M059J (cell line): ENCODE measurements at regions not wholly inside any gene's neighbourhood (a gene's known extent, or its start where the extent isn't known, plus 50 kb on each side); places are given as distances from the start of the nearest gene placed in this dataset.

Experiments used
- DNase-seq: peaks from one replicate; pipeline ENCODE4 v3.0.0-alpha.2; 2012; ENCODE audit warnings: low read depth

DNA sequence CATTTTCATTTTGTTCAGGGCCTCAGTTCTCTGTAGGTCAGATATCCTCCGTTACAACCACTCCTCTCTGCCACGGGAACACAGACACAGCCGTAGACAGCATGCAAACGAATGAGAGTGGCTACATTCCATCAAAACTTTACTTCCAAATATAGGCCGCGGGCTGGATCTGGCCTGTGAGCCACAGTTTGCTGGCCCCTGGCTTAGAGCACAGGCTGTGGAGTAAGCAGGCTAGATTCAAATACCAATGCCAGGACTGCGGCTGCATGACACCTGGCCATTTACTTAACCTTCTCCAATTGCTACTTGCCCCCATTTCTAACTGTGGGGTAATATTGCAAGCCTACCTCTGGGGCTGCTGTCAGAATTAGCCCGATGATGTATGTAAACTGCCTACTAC lies 325.8 kb upstream of the POU3F3 start:
- no peak for DNase-seq

DNA sequence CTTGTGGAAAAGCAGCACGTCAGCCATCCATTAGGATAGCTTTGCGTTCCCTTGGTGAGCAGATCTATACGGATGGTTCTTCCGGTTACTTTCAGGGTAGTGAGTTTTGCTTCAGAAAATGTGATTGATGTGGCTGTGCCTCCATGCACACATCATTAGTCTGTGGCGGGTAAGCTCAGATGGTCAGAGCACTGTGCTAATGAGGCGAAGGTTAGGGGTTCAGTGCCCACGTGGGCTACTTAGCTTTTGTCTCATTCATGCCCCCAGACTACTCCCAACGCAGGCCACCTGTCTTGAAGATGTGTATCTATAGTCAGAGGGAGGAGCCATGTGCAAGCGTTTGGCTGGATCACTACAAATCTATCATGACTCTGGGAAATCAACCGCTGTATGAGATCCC lies 322.8 kb upstream of the POU3F3 start:
- DNase-seq, result no peak

DNA sequence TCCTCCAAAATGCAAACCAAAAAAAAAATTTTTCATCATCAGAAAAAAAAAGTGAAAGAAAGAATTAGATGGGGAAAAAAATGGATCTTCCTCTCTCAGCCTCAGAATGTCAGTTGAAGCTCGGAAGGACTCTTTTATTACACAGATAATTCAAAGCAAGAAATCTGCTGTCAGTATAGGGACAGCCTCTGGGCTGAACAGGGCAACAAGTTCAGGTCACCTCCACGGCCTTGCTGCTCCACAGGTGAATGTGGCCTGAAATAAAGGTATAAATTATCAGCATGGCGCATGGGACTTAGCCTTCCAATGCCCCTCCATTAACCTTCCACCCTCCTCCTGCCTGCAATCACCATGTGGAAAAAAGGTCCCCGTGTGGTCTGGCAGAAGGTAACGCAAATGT lies 316.8 kb upstream of the POU3F3 start:
- DNase-seq, result no peak

DNA sequence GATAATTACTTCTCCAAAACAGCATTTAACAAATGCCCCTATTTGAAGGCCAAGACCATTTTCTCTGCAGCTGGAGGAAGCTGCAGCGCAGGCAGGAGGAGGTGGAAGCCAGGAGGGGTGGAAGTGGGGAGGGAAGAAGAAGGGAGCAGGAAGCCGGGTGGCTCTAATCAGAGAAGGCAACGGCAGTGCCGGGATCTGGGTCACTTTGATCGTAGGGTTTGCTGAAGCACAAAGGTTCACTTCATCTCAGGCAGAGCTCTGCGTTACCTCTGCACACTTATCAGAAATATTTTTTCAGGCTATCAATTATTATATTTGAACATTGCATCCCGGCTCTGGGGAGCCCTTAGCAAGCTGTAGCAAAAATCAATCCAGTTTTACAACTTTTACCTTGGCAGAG lies 315.8 kb upstream of the POU3F3 start:
- DNase-seq, result no peak

DNA sequence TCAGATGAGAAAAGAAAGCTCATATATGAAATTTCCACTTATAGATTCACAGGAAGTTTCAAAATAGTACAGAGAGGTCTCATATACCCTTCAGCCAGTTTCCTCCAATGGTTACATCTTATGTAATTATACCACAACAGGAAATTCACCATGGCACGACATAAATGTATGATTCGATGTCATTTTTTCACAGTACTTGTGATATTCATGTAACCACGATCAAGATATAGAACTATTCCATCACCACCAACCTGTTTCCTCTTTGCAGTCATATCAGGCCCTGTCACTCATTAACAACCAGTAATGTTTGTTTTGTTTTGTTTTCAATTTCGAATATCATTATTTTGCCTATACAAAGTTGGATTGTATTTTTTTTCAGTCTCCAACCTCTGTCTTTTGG lies 314.3 kb upstream of the POU3F3 start:
- DNase-seq, result no peak

DNA sequence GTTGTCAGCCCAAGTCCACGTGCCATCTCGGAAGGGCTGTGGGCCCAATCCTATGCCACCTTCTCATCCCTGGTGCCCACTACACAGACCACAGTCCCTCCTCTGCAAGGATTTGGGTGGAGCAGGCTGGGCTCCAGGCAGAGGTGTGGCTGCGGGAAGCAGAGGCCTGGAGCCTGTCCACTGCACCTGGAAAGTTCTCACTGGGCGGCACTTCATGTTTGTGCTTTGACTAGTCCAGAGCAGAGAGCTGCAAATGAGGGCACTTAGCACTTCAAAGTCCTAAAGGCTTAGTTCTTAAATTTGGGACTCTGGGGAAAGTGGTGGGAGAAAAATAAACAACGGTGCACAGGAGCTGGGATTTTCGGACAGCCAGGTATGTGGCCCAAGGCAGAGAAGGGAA lies 308.9 kb upstream of the POU3F3 start:
- DNase-seq, result no peak

DNA sequence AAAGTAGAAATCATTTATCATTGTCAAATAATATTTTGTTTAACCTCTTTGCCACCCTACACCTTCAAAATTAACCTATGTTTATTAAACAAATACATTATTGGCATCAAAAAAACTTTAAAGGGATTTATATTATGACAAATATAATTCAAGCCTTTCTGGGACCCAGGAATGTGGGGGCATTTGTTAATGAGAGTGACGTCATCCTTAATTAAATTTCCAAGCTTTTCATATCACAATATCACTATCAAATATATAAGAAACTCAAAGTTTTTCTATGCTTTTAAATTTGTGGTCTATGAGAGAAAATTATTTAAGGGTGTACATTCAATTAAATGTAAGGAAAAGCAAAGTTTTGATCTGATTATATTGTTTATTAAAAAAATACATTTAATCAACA lies 307.4 kb upstream of the POU3F3 start:
- DNase-seq, result no peak

DNA sequence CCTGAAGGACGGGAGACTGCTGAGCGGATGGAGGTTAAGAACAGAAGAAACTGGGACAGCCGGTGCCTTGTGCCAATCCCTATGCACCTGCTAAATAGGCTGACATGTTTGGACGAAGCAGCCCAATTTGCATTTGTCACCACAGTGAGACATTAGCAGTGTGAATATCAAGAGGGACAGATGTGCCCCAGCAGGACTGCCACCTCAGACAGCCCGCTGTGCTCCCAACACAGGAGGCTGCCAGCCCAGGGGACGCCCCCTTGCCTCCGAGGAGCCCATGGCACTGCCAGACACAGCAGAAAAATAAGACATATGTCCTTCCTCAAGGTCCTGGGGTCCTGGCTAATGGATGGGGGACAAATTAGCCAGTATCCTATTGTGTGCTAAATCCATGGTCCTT lies 306.7 kb upstream of the POU3F3 start:
- DNase-seq, result no peak

DNA sequence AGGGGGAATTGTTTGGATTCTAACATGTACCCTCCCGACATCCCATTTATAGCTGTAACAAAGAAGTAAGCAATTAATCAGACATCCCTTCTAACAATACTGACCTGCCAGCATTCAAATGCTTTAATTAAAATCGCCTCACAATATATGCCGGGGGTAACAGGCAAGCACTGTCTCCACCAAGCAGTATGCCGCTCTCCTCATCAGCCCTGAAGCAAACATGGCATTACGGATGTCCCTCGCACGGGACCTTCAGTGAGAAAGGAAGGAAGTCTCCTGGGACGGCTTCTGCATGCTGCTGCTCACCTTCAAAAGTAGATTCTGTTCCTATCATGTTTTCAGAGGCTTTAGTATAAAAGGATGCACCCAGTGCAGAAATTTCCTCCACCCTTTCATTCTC lies 292.7 kb upstream of the POU3F3 start:
- no peak for DNase-seq

DNA sequence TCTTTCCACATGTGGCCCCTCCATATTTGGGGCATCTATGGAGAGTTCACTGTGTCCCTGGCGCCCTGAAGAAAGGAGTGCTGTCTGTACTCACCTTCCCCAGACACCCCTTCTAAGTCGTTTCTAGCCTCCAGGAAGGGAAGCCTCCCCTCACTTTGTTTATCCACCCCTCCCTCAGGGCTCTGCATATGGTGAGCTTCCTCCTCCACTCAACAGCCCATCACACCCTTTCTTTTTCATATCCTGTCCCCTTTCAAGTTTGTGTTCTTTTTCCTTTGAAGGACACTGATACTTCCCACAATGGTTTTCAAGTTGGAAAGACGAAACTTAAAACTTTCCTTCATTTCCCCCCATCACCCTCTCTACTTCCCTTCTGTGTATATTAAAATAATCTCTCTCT lies 291.4 kb upstream of the POU3F3 start:
- no peak for DNase-seq

DNA sequence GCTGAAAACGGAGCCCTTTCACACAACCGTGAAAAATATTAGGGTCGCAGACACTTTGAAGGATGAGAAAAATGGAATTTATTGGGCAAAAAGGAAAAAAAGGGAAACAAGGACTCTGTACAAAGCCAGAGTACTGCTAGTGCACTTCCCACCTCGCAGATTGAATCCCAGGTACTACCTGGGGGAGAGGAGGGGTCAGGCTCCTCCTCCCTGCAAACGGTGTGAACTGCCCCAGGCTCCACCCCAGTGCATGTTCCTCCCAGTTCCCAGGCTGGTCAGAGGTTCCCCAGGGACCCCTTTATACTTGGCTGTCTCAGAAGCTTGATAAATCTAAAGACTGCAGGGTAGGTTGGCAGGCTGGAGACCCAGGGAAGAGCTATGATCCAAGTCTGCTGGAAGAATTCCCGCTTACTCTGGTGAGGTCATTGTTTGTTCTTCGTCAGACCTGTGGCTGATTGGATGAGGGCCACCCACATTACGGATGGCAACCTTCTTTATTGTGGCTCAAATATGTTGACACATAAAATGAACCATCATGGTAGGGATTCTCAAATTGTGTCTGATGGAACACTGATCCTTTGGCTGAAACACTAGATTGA lies 290.4 kb upstream of the POU3F3 start:
- DNase-seq, result no peak

DNA sequence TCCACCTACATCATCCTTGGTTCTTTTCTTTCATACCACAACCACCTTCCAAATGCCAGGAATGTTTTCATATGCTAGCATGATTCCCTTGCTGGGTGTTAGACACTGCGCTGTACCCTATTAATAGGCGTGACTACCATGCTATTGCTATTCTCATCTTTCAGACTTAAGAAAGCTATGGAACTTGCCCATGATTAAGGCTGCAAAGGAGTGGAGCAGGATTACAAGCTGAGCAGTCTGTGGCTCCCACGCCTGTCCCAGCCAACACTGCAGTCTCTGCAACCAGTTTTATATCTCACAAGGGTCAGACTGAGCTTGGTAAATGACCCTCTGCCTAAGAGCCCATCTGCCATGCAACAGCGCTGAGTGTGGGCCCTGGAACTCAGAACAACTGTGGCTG lies 285.7 kb upstream of the POU3F3 start:
- no peak for DNase-seq

DNA sequence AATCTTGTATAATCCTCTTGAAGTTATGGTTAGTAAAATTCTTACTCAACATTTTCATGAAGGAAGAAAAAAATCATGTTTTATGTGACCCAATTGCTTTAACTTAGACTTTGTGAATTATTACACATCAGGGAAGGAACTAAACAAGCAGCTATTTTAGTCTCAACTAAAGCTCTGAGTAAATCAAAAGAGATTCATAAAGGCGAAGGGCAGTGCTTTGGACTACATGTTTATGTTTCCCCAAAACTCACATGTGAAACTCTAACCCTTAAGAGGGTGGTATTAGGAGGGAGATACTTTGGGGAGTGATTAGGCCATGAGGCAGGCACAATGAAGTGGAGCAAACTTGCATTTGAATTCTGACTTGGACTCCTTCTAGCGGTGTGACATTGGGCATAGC lies 283.7 kb upstream of the POU3F3 start:
- no peak for DNase-seq

DNA sequence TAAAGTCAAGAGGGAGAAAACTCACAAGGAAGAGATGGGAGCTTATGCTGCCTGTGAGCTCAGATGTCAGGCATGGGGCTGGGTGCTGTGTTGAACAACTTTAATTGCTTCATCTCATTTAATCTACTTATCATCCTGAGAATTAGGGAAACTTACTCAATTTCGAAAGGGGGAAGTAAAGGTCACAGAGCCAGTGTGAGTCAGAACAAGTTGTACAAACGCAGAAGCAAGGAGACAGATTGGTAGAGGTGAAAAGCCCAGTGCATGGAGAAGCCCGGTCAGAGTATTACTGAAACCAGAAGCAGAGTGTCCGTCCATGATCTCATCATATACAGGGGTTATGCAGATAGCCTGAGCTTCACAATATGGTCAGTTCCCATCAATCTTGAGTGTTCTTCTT lies 281.1 kb upstream of the POU3F3 start:
- no peak for DNase-seq

DNA sequence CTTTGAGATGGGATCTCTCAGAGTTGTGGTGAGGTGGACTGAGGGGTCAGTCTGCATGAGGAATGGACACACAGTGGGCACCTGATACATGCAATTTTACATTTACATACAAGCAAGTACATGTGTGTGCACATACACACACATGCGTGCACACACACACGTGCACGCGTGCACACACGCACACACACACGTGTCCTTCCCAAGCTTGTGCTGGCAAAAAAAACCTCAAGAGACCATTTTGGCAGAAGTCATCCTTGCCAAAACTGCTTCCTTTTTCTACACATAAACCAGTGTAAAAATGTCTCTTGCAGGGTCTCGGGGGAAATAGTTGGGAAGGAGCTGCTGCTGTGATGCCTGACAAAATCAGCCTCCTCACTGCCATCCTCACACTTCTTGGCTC lies 279.5 kb upstream of the POU3F3 start:
- DNase-seq, result no peak

DNA sequence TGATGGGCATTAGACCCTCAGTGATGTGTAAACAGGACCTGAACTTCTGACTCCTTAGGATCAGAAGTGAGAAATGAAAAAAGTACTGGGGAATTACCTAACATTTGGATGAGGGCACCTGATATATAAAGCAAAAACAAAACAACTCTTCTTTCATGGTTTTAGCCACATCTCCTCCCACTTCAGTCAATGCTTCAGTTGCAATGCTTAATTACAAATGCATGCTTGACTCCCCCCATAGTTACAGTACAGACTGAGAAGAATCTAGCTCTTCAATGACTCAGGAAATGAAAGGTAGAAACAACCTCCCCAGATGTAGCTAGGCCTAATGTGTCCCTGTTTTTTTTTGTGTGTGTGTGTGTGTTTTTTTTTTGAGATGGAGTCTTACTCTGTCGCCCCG lies 276.8 kb upstream of the POU3F3 start:
- no peak for DNase-seq

DNA sequence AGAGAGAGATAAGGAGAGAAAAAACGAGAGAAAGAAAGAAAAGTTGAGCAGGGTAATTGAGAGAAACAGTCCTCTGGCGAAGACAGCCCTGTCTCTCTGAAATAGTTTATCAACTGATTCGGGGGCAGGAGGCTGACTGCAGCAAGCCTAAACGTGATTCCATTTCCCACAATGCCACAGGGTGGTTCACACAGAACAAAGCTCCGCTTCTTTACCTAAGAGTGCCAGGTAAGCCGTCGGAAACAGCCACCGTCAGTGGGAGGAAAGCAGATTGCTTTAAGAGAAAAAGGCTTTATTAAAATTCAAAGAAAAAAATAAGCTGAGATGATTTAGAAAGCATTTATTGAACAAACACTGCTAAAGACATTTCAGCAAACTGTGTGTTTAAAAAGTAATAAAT lies 271.4 kb upstream of the POU3F3 start:
- no peak for DNase-seq

DNA sequence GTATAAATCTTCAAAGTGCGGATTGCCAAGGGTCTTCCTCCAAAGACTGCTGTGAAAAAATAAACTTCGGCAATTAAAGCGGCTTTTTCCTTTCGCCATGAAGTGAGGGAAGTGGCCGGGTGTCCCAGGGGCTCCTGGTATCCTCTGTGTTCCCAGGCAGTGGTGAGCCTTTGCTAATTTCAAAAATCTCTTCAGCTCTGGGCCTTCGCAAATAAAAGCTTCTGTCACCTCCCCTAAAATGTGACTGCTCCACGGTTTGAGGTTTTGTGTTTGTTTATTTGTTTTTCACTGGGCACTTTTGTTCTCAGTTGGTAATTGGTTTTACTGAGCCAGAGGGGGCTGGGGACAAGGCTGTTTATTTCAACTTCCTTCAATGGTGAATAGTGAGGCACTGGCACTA lies 270.1 kb upstream of the POU3F3 start:
- no peak for DNase-seq

DNA sequence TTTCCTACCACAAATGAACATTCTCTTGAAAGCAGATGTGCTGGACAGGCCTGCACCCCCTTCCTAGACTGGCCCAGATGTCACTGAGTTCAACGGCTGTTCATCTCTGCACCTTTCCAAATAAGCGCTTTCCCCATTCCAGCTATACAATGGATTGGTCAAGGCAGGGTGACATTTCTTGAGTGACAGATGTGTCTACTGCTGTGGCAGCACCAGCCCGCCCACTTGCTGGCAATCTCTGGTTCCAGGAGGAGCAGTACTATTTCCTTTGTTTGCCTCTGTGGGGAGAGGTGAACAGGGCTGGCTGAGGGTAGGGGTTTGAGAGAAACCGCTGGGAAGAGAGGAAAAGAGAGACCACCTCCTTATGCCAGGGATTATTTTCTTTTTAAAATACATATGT lies 269.5 kb upstream of the POU3F3 start:
- DNase-seq, result no peak

DNA sequence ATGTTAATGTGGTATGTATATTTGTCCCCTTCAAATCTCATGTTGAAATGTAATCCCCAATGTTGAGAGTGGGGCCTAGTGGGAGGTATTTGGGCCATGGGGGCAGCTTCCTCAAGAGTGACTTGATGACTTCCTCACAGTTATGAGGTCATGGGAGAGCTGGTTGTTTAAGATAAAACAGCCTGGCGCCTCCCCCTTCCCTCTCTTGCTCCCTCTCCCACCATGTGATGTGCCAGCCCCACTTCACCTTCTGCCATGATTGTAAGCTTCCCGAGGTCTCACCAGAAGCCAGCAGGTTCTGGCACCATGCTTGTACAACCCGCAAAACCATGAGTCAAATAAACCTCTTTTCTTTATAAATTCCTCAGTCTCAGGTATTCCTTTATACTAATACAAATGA lies 258.3 kb upstream of the POU3F3 start:
- no peak for DNase-seq

DNA sequence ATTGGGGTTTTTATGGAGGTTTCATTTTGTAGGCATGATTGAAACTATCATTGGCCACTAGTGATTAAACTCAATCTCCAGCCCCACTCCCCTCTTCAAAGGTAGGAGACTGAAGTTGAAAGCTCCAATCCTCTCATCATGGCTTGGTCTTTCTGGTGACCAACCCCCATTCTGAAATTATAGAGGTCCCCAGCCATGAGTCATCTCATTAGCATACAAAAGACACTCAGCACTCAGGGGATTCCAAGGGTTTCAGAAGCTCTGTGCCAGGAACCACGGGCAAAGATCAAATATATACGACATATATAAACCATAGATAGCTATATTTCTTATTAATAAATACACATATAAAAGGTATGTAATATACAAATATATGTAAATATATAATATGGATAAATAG lies 256.0 kb upstream of the POU3F3 start:
- no peak for DNase-seq

DNA sequence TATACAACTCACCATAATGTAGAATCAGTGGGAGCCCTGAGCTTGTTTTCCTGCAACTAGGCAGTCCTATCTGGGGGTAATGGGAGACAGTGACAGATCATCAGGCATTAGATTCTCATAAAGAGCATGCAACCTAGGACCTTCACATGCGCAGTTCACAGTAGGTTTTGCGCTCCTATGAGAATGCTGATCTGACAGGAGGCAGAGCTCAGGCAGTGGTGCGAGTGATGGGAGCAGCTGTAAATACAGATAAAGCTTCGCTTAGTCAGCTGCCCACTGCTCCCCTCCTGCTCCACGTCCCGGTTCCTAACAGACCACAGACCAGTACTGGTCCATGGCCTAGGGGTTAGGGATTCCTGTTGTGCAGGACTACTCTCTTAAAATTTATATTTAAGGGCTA lies 255.3 kb upstream of the POU3F3 start:
- no peak for DNase-seq

DNA sequence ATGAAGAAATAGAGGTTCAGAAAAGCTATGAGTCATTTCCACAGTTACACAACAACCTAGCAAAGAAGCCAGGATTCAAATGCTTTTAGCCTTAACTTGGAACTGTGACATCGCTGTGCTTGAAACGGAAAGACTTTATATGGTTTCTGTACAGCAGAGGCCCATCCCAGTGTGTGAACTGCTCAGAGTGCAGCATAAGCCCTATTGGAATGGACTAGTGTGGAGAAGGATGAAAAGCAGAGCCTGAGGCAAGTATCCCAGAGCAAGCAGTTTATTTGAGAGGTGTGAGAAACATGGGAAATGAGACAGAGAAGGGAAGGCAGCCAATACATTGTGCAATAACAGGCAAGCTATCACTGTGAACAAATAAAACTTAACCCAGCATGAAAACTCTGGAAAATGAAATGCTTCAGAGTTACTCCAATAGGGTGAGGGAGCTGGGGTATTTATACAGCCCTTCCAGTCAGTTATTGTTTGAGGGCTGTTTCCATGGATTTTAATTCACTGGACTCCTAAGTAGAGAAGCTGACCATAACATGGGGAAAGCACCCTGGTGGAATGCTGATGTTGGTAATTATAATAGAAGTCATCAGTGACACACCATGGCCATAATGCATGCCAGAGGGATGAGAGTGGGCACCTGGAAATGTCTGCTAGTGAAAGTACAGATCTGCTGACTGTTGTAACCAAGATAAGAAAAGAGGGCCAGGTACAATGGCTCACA lies 254.0 kb upstream of the POU3F3 start:
- DNase-seq, result peak; percentile 25

DNA sequence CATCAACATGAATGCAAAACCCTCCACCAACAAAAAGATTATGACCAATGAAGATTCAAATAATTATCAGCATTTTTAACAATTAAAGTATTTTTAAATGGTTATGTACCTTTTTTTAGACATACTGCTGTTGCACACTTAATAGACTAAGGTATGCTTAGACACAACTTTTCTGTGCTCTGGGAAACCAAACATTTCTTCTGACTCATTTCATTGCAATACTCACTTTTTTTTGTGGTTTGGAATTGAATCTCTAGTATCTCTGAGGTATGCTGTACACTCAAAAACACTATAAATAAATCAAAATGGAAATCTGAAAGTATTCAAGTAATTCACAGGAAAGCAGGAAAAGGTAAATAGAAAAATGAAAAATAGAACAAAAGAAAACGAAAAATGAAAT lies 247.9 kb upstream of the POU3F3 start:
- no peak for DNase-seq
